NCI-H146 (cell line): ENCODE measurements at regions not wholly inside any gene's neighbourhood (a gene's known extent, or its start where the extent isn't known, plus 50 kb on each side); places are given as distances from the start of the nearest gene placed in this dataset.

ENCODE experiments used
- DNase-seq: peaks from one replicate; lab custom pipeline; 2025; lab: John Stamatoyannopoulos, UW

DNA sequence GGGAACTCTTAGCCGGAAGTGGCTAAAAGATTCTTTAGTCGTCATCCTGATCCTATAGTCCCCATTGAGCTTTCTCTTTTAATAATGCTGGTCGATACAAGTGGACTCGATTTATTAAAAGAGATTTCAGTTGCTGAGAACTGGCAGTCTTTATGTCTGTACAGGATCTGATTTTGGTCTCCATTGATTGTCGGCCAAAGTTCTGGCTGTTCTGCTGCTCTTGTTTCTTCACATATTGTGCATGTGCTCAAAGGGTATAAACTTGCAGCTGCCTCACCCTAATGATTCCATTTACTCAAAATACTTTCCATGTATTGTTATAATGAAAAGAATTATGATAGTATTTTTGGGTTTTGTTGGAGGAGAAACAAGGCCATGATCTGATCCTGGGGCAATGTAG is 100.7 kb upstream of the CTTNBP2 start:
- DNase-seq, result no peak

DNA sequence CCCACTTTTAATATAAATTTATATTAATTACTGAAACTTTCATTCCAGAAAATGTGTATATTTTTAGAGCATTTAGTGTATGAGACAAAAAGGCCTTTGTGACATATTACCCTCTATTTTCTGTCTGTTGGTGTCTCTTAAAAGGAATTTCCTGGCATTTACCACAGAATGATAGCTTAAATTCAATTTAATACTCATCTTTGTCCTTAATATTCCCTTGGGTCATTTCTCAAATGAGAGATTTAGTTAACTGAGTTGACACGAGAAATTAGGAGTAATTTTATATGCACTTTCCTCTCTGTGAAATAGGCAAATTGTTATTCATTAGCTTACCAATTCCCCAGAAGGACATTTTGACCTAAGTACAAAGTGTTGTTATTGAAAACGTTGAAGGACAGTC is 101.7 kb upstream of the CTTNBP2 start:
- DNase-seq, result no peak

DNA sequence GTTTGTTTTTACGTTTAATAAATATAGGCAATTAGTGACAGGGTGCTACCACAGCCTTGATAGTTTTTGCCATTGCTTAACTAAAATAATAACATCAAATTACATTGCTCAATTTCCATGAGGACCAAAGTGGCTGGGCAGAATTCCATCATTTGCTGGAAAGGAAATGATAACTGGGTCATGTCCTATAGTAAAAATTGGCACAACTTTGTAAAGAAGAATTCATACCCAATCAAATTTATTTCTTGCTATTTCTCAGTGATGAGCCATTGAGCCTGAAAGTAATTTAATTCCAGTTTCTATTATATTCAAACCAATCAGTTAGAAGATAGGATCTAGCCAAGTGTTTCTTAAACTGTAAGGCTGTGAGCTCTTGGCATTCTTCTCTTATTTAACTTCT is 102.2 kb upstream of the CTTNBP2 start:
- DNase-seq, result no peak

DNA sequence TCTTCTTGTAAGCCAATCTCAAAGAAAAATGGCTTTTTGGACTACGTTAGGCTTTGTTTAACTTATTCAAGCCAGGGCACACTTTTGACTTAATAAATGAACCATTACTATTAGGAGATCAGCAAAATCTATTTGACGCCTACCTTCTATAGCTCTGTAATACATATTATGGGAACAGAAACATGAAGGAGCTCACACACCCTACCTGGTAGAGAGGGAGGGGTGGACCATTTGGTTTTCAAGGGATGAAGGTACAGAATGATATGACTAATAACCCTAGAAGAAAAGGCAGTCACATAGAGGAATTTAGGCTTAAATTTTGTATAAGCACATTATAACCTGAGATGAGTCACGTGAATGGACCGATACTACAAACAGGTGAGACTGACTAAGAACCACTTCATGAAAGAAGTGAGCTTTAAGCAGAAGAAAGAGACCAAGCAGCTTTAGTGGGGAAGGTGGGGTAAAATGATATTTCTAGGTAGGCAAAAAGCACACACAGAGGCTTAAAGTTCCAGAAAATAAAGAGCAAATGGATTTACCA is 106.8 kb upstream of the CTTNBP2 start:
- DNase-seq, result no peak

DNA sequence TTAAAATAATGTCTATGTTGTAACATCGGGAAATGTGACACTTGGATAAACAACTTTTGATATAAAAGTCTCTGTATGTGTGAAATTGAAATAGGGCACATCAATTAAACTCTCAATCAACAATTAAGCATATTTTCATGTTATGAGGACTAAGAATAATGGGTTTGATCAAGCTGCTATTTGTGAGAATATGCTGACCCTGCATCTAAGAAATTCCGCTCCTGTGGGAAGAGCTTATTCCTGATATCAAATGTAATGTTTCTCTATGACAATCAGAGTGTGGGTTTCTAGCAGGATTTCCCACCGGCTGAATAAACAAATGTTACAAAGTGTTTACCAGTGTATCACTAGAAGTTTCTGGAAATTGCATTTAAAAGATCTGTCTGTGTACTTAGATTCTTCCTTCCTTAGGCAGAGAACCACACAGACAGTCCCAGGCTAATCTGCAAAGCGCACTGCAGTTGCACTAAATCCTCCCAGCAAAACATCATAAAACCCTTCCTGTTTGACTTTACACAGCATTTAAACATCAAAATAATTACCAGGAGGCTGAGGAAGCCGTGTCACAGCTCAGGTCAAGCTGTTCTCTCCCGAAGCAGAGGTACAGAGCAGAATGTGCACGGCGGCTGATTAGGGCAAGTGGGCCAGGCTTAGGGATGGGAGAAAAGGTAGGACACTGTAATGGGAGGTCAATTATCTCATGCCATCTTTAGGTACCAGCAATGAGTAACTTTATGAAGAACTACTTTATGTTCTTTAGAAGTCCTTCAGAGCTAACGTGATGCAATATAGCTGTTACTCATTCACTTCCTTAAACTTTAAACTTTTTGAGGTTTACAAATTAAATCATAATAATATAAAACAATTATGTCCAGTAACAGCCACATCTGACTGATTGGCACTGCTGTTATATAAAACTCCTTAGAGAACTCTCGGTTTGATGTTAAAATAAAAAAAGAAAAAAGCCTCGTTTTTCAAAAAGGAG is 109.1 kb upstream of the CTTNBP2 start:
- DNase-seq, result no peak

DNA sequence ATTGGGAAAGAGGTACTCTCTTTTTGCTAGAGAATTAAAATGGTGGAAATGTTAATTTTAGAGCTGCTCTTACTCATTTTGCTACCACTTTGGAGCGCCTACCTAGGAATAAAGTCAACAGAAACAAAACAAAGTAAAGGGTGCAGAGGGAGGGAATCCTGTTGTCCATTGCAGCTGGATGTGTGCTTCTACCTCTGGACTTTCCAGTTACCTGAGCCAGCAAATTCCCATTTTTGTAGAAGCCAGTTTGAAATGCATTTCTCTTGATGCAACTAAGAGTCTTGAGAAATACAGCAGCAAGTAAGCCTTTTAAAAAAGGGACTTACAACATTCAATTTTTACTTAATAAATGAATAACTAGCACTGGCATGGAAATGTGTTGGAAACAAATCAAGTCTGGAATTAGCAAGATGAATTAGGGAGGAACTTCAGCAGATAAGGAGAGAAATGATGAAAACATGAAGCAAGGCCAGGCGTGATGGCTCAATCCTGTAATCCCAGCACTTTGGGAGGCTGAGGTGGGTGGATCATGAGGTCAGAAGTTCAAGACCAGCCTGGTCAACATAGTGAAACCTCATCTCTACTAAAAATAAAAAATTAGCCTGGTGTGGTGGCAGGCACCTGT is 113.5 kb upstream of the CTTNBP2 start:
- DNase-seq, result no peak

DNA sequence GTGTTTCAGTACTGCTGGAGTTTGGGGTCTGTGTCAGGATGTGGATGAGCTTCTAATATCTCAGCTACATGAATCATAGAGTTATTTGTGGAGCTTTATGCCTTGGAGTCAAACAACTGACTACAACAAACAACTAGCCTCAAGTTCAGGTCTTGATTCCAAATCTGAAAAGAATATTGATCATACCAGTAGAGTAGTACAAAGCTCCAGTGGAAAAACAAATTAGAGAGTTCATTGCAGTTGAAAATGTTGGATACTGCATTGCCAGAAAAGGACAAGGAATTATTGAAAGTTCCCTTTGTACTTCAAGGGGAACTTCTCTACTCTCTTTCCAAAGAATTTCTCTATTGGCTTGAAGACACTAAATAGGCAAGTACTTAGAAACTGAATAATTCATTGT is 117.6 kb upstream of the CTTNBP2 start:
- DNase-seq, result no peak

DNA sequence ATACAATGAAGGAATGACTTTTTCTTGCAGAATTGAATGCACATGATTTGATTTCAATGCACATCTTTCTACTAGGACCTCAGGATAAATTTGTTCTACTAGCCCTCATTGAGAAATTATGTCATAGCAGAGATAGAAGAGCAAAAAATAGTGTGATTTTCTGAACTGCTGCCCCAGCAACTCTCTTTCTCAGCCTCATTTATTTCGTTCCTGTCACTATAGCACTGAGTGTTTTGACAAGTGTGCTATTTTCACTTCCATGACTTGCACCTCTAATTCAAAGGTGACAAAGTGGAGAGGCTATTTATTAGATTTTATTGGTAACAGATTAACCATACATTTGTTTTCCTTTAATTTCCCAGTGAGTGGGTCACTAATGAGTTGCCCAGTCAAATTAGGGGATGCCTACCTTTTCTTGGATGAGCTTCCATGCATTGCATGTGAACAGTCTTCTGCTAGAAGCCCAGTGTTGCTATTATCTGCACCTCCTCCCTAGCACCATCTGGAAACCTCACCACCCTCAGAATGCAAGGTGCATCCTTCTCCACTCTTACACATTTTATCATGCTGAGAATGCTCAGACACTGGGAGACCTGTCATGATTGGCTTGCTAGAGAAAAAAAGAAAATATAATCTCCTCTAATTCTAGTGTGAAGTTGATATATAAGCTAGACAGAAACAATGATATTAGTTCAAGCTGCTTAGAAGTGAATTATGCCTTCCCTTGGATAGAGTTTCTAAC is 119.6 kb upstream of the CTTNBP2 start:
- no peak for DNase-seq

DNA sequence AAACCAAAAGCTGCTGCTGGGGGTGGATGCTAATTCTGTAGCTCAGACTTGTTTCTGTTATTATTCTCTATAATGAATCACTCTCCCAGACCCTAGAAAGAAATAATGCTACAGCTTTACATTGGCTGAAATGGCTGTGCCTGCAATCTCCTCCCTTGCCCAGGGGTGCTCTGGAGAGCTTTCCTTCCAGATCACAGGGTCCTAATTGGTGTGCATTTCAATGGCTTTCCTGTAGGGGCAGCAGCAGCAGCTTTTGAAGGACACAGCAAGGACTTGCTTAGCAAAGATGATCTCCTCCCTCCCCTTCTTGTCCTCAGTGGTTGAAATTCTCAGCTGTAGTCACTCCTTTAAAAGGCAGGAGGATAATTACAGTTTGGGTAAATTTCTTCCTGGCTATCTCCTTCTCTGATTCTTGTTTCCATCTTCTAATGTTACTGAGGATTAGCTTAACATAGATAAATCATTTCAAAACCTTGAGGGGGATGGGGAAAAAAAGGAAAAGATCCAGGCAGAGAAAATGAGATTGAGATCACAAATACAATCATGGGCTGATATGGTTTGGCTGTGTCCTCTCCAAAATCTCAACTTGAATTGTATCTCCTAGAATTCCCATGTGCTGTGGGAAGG is 120.2 kb upstream of the CTTNBP2 start:
- peak; percentile 0 for DNase-seq

DNA sequence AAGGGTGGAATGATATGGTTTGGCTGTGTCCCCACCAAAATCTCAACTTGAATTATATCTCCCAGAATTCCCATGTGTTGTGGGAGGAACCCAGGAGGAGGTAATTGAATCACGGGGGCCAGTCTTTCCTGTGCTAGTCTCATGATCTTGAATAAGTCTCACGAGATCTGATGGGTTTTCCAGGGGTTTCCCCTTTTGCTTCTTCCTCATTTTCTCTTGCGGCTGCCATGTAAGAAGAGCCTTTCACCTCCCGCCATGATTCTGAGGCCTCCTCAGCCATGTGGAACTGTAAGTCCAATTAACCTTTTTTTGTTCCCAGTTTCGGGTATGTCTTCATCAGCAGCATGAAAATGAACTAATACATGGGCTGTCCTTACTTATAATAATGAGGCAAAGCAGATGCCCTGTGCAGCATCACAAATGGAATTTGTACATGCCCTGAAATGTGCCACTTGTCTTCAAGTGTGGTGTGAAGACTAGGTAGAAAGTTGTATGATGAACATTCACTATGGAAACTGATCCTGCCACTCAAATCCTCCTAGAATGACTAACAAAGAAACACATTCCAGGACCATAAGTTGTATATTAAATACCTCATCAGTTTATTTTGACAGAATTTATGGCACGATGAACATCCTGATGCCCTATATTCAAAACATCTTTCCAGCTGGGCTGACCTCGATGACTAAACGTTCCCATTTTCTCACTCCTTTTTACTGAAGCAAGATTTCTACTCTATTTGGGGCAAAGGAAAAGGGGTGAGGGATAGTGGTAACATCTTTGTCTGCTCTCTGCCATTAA is 122.8 kb upstream of the CTTNBP2 start:
- no peak for DNase-seq

DNA sequence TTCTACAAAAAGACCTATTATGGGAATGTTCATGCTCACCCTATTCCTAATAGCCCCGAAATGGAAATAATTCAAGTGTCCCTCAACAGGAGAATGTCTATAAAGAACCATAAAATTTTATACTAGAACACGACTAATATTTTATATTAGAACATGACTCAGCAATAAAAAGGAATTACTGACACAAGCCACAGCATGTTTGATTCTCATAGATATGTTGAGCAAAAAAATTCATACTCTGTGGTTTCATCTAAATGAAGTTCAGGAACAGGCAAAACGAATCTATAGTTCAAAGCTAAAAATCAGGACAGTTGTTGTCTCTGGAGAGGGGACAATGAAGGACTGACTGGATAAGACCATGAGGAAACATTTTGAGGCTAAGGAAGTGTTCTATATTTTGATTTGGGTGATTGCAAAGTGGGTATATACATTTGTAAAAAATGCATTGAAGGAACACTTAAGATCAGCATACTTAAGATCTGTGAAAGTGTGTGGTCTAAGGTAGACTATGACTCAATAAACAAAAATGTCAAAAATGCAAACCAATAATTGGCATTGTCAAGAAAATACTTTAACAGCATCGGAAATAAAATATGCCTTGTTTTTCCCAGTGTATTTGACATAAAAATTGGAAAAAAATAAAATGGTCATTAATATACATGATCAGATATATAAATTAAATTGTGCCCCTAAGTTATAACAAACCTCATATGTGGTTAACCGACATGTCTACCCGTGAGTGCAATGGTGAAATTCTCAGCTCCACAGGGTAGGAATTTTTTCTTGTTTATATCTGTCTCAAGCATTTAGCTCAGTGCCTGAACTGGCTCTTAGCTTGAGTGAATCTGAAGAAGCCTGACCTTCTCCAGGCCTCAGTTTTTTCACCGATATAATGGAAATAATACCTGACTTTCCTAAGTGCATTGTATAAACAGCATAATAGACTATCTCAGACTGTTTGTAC is 124.9 kb upstream of the CTTNBP2 start:
- DNase-seq, result no peak

DNA sequence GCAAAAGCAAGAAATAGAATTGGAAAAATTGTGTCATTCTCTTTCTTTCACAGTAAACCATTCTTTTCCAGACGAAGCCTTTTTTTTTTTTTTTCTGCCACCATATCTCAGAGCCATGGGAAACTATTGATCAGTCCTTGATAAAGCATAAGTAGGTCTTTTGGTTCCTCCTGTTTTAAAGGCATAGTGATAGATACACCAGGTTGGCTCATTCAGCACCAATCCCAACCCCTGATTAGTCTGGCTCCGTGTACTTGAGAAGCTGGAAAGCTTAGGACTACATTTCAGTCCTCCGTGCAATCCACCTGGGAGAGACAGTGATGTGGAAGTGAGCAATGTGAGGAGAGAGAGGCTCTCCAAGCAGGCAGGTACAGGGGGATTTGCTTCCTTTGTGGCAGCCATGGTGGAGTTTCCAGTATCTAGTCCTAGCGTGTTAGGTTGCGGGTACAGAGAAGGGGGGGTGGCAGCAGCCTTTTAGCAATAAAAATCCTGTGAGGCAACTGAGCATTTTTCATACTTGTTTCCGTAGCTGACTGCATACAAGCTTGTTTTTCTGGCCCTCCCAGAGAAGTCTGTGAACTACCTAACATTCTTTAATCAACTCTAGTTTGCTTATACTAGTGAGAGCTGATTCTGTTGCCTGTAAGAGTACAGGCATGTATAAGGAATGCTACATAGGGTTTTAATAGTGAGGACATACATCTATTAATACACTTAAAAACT is 127.4 kb upstream of the CTTNBP2 start:
- no peak for DNase-seq

DNA sequence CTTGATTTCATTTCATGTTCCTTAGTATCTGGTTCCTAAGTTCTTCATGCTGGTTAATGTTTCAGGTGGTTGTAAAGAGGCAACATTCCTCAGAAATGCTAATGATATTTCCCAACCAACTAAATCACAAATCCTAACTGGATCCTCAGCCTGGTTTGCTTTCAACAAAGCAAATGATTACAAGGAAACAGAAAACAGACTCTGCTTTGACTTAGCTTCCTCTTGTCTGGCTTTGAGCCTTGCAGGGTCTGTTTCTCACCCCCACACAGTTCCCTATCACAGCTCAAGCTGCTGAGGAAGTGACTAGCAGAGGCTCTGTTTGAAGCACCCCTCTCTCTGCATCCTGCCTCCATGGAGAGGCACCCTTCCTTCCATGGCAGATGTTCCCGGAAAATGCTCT is 130.2 kb upstream of the CTTNBP2 start:
- DNase-seq, result no peak

DNA sequence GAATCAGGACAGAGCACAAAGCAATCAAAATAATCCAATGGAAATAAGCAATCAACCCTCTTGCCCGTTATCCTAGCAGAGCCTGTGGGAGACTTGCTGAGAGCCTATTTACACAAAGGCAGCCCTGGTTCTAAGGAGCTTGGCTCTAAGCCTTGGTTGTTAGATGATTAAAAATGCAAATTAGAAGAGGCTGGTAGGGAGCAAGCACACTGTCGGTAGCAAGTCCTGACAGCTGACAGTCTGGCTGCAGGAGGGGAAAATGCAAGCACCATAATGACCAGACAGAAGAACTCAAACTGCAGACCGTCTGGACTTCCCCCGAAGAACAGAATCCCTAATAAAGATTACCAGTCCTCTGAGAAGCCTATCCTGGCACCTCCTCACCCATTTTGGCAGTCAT is 131.8 kb upstream of the CTTNBP2 start:
- no peak for DNase-seq

DNA sequence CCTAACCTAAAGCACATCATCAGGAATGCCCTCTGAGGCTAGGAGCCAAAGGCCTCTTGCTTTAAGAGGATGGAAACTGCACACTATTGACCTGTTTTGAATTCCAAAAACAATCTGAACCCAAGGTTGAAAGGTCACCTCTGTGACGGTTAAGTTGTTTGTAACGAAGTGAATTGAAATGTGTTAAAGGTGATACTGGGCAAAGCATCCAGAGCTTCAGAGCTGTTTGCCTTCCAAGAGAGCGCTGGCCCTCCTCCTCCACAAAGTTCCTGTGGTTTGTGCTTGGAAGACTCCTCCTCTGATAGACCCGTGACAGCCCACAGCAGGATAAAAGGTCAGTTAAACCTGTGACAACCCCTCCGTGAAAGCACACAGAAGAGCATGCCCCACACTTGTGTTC is 133.7 kb upstream of the CTTNBP2 start:
- DNase-seq, result no peak

DNA sequence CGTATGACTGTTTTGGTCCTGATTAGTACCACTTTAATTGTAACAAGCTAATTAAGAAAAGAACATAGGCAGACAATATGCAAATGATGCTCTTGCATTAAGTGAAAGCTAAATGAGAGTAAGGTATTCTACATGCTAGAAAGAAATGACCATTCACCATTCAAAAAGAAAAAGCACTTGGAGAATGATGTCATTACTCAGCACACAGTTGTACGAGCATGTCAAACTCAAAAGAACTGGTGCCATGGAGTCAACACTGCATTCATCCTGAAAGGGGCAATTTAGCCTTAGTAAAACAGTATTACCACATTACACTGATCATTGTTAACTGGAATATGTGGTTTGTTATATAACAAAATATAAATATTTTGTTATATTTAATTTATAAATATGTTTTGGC is 136.2 kb upstream of the CTTNBP2 start:
- DNase-seq, result no peak

DNA sequence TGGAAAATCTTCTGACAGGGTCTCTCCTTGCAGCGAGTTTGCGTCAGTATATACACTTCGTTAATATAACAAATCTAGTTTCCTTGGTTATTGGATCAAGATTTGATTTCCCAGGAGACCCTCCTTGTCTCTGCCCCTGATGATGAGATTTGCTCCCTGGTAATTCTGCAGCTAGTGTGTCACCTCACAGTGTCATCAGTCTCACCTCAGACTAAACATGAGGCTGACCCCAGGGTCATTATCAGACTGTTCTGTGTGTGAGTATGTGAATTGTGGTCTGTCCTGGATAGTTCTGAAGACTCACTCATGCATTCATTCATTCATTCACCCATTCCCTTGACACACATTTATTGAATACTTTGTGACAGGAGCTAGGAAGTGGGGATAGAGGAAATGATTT is 138.4 kb upstream of the CTTNBP2 start:
- no peak for DNase-seq

DNA sequence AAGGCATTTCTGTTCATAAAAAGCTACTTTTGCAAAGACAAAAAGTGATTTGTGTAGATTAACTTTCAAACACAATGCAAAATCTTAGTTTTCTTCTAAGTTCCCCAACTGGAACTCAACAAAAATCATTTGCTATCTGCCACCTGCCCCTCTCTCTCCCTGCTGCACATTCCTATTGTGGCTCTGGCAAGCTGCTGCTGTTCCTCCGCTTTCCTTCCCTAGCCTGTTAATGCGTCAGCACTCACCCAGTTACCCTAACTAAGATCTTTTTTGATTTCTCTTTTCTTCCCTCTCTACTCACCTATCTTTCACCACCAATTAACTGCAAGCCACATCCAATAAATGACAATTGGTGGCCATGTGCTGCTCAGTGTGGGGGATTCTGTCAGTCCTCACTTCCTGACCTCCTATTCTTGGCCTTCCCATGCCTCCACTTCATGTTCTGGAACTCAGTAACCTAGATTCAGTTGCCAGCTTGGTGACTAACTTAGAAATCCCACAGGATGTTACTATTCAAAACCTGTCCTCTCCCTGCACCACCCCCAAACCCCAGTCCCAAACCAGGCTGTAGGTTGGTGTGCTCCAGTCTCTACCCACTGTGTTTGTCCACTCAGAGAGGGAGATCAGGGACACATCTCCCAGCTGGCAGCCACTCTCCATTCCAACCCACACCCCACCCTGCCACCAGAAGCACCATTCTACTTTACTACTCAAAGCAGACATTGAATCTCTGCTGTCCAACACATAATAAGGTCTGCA is 140.2 kb upstream of the CTTNBP2 start:
- DNase-seq, result no peak

DNA sequence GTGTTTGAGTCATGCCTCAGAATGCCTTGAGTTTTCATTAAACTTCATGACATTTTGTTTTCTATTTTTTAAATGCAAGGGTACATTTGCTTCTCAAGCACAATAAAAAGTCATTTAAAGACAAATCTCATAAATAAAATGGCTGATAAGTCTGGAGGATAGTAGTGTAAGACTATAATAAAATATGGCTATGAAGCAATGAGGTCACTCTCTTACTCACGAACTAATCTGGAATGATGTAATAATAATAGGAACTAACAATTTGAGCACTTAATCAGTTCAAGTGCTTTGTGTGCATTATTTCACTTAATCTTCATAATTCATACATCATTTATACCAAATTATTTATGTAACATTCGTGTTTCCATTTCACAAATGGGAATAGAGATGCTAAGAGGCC is 149.3 kb upstream of the CTTNBP2 start:
- no peak for DNase-seq
